Neural cell (in vitro differentiated cells): ENCODE measurements at regions not wholly inside any gene's neighbourhood (a gene's known extent, or its start where the extent isn't known, plus 50 kb on each side); places are given as distances from the start of the nearest gene placed in this dataset.

Experiments
- H2AFZ ChIP-seq: fragments of 200-600, 300-800 bp; sonication (generic), shearing (Covaris generic); 2 replicates; pipeline ENCODE4 v1.6.0; 2014; ENCODE audit warnings: low read depth, mild to moderate bottlenecking, antibody characterized with exemption, low read length, moderate library complexity
- H3F3A ChIP-seq: fragments of 200-600 bp; shearing (Covaris generic); 2 replicates; pipeline ENCODE4 v1.6.1; 2016; ENCODE audit warnings: mild to moderate bottlenecking, moderate library complexity, mixed read lengths, antibody characterized with exemption, low read length; ENCODE audit not compliant: insufficient read depth, poor library complexity, severe bottlenecking
- H3K27ac ChIP-seq: fragments of 200-600, 300-800 bp; sonication (generic), shearing (Covaris generic); 2 replicates; pipeline ENCODE4 v1.5.1; 2014; ENCODE audit warnings: mild to moderate bottlenecking, low read length, moderate library complexity
- H3K27me3 ChIP-seq: fragments of 300-800, 200-600 bp; sonication (generic), shearing (Covaris generic); 2 replicates; pipeline ENCODE4 v1.6.0; 2014; ENCODE audit warnings: mild to moderate bottlenecking, low read depth, low read length, moderate library complexity; ENCODE audit not compliant: insufficient read depth
- H3K36me3 ChIP-seq: fragments of 300-800, 200-600 bp; sonication (generic), shearing (Covaris generic); 2 replicates; pipeline ENCODE4 v1.5.1; 2014; ENCODE audit warnings: mild to moderate bottlenecking, antibody characterized with exemption, low read length, moderate library complexity; ENCODE audit not compliant: insufficient read depth
- H3K4me2 ChIP-seq: fragments of 300-800, 200-600 bp; sonication (generic), shearing (Covaris generic); 2 replicates; pipeline ENCODE4 v1.6.0; 2014; ENCODE audit warnings: mild to moderate bottlenecking, low read length
- H3K4me3 ChIP-seq: fragments of 300-800, 200-600 bp; sonication (generic), shearing (Covaris generic); 2 replicates; pipeline ENCODE4 v1.5.1; 2014; ENCODE audit warnings: mild to moderate bottlenecking, low read length, moderate library complexity
- H3K79me2 ChIP-seq: fragments of 200-600 bp; shearing (Covaris generic); replicated peaks from 2 replicates; pipeline ENCODE4 v1.6.0; 2014; ENCODE audit warnings: mild to moderate bottlenecking, low read length, moderate library complexity; ENCODE audit not compliant: insufficient read depth
- H3K9ac ChIP-seq: fragments of 300-800, 200-600 bp; sonication (generic), shearing (Covaris generic); 2 replicates; pipeline ENCODE4 v1.6.1; 2016; ENCODE audit warnings: mild to moderate bottlenecking, low read length, mixed read lengths
- H3K9me2 ChIP-seq: fragments of 200-600 bp; shearing (Covaris generic); 2 replicates; pipeline ENCODE4 v1.6.1; 2016; ENCODE audit warnings: mild to moderate bottlenecking, low read length, mixed read lengths; ENCODE audit not compliant: insufficient read depth
- H3K9me3 ChIP-seq: fragments of 200-600, 300-800 bp; sonication (generic), shearing (Covaris generic); 2 replicates; pipeline ENCODE4 v1.6.1; 2016; ENCODE audit warnings: mild to moderate bottlenecking, mixed run types, low read length, moderate library complexity, mixed read lengths
- H4K20me1 ChIP-seq: fragments of 200-600 bp; shearing (Covaris generic); 2 replicates; pipeline ENCODE4 v1.6.1; 2016; ENCODE audit warnings: mild to moderate bottlenecking, mixed run types; ENCODE audit not compliant: insufficient read depth
- CTCF ChIP-seq: fragments of 450-650 bp; IDR thresholded peaks from 2 replicates; pipeline ENCODE4 v1.5.1; 2014; ENCODE audit warnings: antibody characterized with exemption, mild to moderate bottlenecking, moderate library complexity; ENCODE audit not compliant: poor library complexity, severe bottlenecking
- EP300 ChIP-seq: fragments of 450-650 bp; conservative IDR thresholded peaks from 2 replicates; pipeline ENCODE4 v1.6.1; 2014; ENCODE audit warnings: antibody characterized with exemption, mild to moderate bottlenecking, moderate library complexity; ENCODE audit not compliant: poor library complexity, severe bottlenecking
- EZH2 ChIP-seq: fragments of 200-600, 300-800 bp; shearing (Covaris generic), sonication (generic); IDR thresholded peaks from 2 replicates; pipeline ENCODE4 v1.6.1; 2014; ENCODE audit warnings: antibody characterized with exemption, low read length, borderline replicate concordance, mild to moderate bottlenecking; ENCODE audit not compliant: insufficient read depth, poor library complexity, severe bottlenecking
- MXI1 ChIP-seq: fragments of 450-650 bp; conservative IDR thresholded peaks from 2 replicates; pipeline ENCODE4 v1.6.1; 2014; ENCODE audit warnings: antibody characterized with exemption, mild to moderate bottlenecking; ENCODE audit not compliant: poor library complexity, severe bottlenecking
- POLR2AphosphoS5 ChIP-seq: IDR thresholded peaks from 2 replicates; pipeline ENCODE4 v1.6.1; 2012
- RAD21 ChIP-seq: fragments of 450-650 bp; conservative IDR thresholded peaks from 2 replicates; pipeline ENCODE4 v1.6.1; 2014; ENCODE audit warnings: antibody characterized with exemption, mild to moderate bottlenecking, moderate library complexity
- REST ChIP-seq: IDR thresholded peaks from 2 replicates; pipeline ENCODE4 v1.6.1; 2012; ENCODE audit warnings: borderline replicate concordance
- SMC3 ChIP-seq: fragments of 450-650 bp; conservative IDR thresholded peaks from 2 replicates; pipeline ENCODE4 v1.6.1; 2014; ENCODE audit warnings: antibody characterized with exemption, mild to moderate bottlenecking, moderate library complexity; ENCODE audit not compliant: poor library complexity
- TAF1 ChIP-seq: IDR thresholded peaks from 2 replicates; pipeline ENCODE4 v1.6.1; 2012; ENCODE audit warnings: low read depth

GRCh38 chr5:3929799-3930198, 334.2 kb downstream of the IRX1 start:
- Histone ChIP-seq H3K27ac (no peak overlapping the region), H3K9me3 (no peaks in the 10 kb centered on the region), H3K9ac (no peak overlapping the region), H3K4me2 (no peak overlapping the region), H3K9me2 (no peaks in the 10 kb centered on the region), H3K36me3 (no peaks in the 10 kb centered on the region), H4K20me1 (no peaks in the 10 kb centered on the region), H3K4me3 (no peak overlapping the region), H3K27me3 (no peaks in the 10 kb centered on the region), H2AFZ (no peak overlapping the region), H3F3A (no peaks in the 10 kb centered on the region), H3K79me2 (no peaks in the 10 kb centered on the region)
- TF ChIP-seq EP300 (no peak), EZH2 (no peak), RAD21 (no peak), MXI1 (no peak), SMC3 (no peak), TAF1 (no peak), REST (no peak), CTCF (no peak), POLR2AphosphoS5 (no peak)

DNA sequence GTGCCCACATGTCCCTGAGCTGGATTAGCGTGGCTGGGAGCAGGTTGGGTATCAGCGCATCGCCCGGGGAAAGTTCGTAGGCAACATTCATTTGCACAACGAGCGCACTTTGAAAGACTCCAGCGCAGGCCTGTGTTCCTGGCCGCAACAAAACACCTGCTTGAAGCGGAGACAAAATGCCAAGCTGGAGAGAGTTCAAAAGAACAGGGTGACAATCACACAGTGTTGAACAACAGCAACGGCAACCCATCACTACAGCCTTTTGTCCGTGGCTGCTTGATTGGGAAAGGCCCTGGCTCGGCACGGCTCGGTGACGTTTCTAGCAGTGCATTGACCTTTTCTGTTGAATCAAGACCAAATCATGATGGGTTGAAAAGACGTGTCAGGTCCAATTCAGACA, 336.3 kb downstream of the IRX1 start:
- H3K27ac ChIP-seq = no peak overlapping the region
- no peaks in the 10 kb centered on the region for H3K27me3 ChIP-seq
- no peaks in the 10 kb centered on the region for H3K9me3 ChIP-seq
- H3K9me2 ChIP-seq = no peaks in the 10 kb centered on the region
- H3K79me2 ChIP-seq = no peaks in the 10 kb centered on the region
- no peaks in the 10 kb centered on the region for H3F3A ChIP-seq
- no peak overlapping the region for H2AFZ ChIP-seq
- H3K9ac ChIP-seq = no peak overlapping the region
- H3K4me3 ChIP-seq = no peak overlapping the region
- TF ChIP-seq POLR2AphosphoS5 (no peak), EP300 (no peak), SMC3 (no peak), REST (no peak), RAD21 (no peak), TAF1 (no peak), EZH2 (no peak), CTCF (no peak), MXI1 (no peak)
- H3K4me2 ChIP-seq = no peak overlapping the region
- no peaks in the 10 kb centered on the region for H3K36me3 ChIP-seq
- no peaks in the 10 kb centered on the region for H4K20me1 ChIP-seq
